ENCODE measurements at regions not wholly inside any gene's neighbourhood (a gene's known extent, or its start where the extent isn't known, plus 50 kb on each side); places are given as distances from the start of the nearest gene placed in this dataset.

DNA sequence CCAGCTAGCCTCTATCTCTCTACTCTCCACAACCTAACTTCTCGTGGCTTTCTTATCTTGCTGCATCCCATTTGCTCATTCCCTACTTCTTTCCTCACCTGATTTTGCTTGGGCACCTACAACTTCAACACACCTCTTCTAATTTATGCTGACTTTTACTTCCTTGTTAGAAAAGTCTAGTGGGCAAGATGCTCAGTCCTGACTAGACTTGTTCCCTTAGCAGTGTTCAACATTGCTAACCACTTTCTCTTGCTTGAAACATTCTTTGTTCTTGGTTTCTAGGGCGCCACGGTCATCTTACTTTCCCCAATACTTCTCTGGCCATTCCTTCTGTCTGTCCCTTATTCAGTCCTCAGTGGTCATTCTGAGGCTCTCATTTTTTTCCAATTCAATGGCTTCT, 454.7 kb upstream of the CWC22 start:
- DNase-seq (ENCODE audit: low spot score): no peak

DNA sequence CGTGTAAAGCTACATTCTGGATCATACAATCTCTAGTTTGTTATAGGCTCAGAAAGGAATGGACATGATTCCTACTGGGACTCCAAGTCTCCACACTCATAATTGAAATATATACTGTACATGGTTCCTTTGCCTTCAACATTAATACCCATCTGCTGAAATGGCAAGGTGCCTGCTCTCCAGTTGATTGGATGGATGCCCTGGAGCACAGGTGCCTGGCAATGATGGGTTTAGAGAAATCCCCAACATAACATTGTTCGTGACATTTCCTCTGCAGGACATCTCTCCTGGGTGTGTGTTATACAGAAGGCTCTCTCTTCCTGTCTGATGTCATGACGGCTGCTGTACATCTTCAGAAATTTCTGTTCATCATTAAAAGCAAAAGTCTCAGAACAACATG, 449.7 kb upstream of the CWC22 start:
- no peak for DNase-seq (ENCODE audit: low spot score)

- no peak for DNase-seq (ENCODE audit: low spot score)
Measured at GRCh38 chr2:180450841-180451240, 443.7 kb upstream of the CWC22 start.

DNA sequence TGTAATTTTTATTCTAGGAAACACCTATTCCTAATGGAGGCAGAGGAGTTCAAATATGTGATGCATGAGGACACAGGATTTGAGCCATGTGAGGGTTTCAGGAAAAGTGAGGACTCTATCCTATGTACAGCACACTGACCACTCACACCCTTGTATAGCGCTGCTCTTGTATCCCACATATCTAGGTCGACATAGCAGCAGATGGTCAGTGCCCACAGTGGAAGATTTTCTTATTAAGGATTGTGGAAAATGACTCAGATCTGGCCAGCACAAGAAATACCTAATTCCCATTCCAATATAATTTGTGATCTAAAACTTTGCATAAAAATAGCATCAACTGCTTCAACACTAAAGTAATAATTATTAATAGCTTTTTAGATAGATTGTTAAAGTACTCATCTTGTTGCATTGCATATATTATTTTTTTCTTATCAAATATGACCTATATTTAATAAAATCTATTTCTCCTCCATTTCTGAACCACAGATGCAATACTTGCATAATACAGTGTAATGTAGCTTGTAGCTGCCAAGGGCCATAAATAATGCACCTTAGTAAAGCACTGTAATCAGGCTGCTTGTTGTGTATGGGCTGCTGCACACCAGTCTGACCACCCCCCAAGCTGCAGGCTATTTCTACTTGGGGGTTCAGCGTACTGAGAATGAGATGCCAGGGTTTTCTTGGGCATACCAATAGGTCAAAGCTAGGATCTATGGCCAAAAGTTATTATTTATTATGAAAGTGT, 442.2 kb upstream of the CWC22 start:
- DNase-seq (ENCODE audit: low spot score): no peak

- no peak for DNase-seq (ENCODE audit: low spot score)
Measured at GRCh38 chr2:180446492-180446891, 439.4 kb upstream of the CWC22 start.

- no peak for DNase-seq (ENCODE audit: low spot score)
Measured at GRCh38 chr2:180443888-180444287, 436.8 kb upstream of the CWC22 start.

DNA sequence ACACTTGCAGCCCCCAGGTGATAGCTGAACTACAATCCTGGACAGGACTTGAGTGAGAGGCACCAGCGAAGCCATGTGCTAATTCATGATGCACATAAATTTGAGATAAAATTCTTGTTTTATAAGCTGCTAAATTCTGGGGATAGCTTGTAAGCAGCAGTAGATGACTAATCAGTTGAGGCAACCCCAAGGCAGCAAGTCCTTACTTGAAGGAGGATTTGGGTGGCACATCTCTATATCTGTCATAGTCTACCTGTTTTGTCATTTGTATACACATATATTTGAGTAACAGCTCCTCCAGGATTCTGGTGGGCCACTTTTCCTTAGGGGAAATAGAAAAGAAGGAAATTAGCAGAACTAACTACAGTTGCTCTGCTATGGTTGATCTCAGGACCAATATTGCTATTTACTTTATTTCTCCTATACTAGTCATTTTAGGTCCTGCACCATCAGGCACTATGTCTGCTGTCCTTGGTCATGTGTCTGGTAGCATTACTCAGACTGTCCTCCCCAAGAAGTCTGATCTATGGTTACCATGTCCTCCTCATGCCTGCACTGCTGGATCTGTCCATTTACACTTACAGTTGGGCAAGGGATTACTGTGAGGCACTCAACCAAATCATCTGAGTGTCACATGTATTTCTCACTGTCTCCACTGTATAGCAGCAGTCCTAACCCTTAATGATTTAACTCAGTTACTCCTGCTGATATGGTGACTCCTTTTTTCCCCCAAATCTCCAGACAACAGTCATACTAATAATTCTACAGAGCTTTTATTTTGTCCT, 436.0 kb upstream of the CWC22 start:
- no peak for DNase-seq (ENCODE audit: low spot score)

DNA sequence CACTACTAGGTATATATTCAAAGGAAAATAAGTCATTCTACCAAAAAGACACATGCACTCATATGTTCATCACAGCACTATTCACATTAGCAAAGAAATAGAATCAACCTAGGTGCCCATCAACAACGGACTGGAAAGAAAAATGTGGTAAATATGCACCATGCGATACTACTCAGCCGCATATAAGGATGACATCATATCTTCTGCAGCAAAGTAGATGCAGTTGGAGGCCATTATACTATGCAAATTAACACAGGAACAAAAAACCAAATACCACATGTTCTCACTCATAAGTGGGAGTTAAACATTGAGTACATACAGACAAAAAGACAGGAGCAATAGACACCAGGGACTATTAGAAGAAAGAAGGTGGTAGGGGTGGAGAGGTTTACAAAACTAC, 412.1 kb upstream of the CWC22 start:
- DNase-seq (ENCODE audit: low spot score): no peak

- DNase-seq (ENCODE audit: low spot score): no peak
Measured at GRCh38 chr2:180416627-180417026, 409.5 kb upstream of the CWC22 start.

DNA sequence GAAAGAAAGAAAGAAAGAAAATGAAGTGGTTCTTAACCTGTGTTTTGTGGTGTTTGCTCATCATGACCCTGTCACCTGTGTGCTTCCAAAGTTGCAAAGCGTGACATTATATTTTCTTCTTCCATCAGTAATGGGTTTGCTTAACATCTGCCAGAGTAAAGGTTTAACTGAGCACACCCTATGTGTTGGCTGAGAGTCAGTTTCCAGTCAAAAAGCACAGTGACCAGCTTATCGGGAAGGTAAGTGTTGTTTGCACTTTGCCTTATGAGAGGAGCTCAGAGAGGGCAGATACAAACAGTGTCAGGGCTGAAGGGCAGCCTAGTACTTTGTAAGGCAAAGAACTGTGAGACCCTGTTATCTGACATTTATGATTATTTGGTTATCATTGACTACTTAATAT, 406.2 kb upstream of the CWC22 start:
- no peak for DNase-seq (ENCODE audit: low spot score)

DNA sequence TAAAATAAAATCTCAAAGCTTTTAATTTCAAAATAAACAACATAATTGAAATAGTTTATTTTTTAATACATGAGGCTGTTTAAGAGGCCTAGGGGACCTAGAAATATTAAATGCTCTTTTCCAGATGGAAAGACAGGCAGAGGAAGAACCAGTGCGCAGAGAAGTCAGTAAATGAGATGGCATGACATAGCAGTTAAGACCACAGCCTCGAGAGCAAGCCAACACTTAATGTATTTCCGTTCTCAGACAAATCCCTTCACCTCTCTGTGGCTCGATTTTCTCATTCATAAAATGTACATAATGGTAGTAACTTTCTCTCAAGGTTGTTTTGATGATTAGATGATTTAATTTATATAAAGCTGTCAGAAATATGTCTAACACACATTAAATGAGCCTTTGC, 405.1 kb upstream of the CWC22 start:
- DNase-seq (ENCODE audit: low spot score): no peak

DNA sequence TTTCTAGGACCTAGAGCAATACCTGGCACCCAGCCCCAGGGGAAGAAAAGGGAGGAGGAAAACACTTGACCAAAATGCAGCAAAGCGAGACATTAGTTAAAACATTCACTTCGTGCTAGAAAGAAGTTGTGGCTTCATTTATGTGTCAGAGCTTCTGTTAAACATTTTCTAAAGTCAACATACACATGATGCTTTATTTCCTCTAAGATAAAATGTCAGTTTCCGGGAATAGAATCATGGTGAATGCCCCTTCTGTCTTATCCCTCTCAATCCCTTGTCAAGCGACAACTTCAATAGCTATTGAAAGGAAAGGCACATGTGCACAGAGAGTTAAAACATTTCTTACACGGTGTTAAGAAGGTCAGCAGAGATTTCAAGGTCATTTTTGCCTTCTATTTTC, 404.6 kb upstream of the CWC22 start:
- DNase-seq (ENCODE audit: low spot score): no peak

- DNase-seq (ENCODE audit: low spot score): no peak
Measured at GRCh38 chr2:180406687-180407086, 399.6 kb upstream of the CWC22 start.

- DNase-seq (ENCODE audit: low spot score): no peak
Measured at GRCh38 chr2:180405520-180405919, 398.4 kb upstream of the CWC22 start.

- DNase-seq (ENCODE audit: low spot score): no peak
Measured at GRCh38 chr2:180394305-180394704, 387.2 kb upstream of the CWC22 start.

- no peak for DNase-seq (ENCODE audit: low spot score)
Measured at GRCh38 chr2:180385601-180386201, 378.6 kb upstream of the CWC22 start.

GRCh38 chr2:180376066-180376465, 369.0 kb upstream of the CWC22 start:
- DNase-seq (ENCODE audit: low spot score): no peak

GRCh38 chr2:180374502-180375281, 367.6 kb upstream of the CWC22 start:
- DNase-seq (ENCODE audit: low spot score): no peak

- DNase-seq (ENCODE audit: low spot score): no peak
Measured at GRCh38 chr2:180370511-180371205, 363.6 kb upstream of the CWC22 start.

DNA sequence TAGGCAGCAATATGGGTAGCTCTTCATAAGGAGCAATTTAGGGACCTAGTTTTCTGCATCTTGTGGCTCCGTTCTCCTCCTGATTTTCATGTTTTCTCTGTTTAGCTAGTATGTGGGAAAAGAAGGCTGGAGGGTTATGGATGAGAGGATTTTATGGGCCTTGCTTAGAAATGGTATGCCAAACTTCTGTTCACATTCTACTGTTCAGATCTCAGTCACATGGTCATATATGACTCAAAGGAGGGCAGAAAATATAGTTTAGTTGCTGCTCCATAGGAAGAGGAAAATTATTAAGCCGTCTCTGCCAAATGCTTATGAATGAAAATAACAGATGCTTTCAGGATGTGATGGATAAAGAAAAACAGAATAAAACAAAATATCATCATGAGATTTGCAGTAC, 361.8 kb upstream of the CWC22 start:
- no peak for DNase-seq (ENCODE audit: low spot score)

- DNase-seq (ENCODE audit: low spot score): no peak
Measured at GRCh38 chr2:180367815-180368214, 360.7 kb upstream of the CWC22 start.

- DNase-seq (ENCODE audit: low spot score): no peak
Measured at GRCh38 chr2:180366481-180366880, 359.4 kb upstream of the CWC22 start.
